ENCODE measurements at regions not wholly inside any gene's neighbourhood (a gene's known extent, or its start where the extent isn't known, plus 50 kb on each side); places are given as distances from the start of the nearest gene placed in this dataset.

- intact Hi-C loops (cut with DNase I) = no loop called here
- 69 to 80% methylated on average over 2 of the region's 2 CpGs for WGBS, 2 donors
- Histone ChIP-seq H3K4me3 (no peak overlapping the region), H3K9me3 (no peaks in the 10 kb centered on the region), H3K27ac (no peak overlapping the region), H3K4me1 (no peaks in the 10 kb centered on the region), H3K27me3 (no peaks in the 10 kb centered on the region), H3K36me3 (no peaks in the 10 kb centered on the region)
- no peak for TF ChIP-seq CTCF (IDR thresholded peaks at IDR 0.05)
- DNase-seq (no peak), FAIRE-seq (no peak), ATAC-seq (peak in 2 of 4 donors; percentile 32 to 47)
Observed at GRCh38 chr2:204201507-204201906, 264.9 kb downstream of the ICOS start.

- ATAC-seq (no peak), DNase-seq (no peak), FAIRE-seq (no peak)
- H3K27me3 ChIP-seq = no peaks in the 10 kb centered on the region
- H3K9me3 ChIP-seq = no peaks in the 10 kb centered on the region
- intact Hi-C loops (cut with DNase I) = no loop called here
- H3K36me3 ChIP-seq = no peaks in the 10 kb centered on the region
- WGBS, 2 donors = 70 to 81% methylated on average over 1 of the region's 1 CpG
- no peaks in the 10 kb centered on the region for H3K4me1 ChIP-seq
- no peak overlapping the region for H3K27ac ChIP-seq
- no peak for TF ChIP-seq CTCF (IDR thresholded peaks at IDR 0.05)
- no peak overlapping the region for H3K4me3 ChIP-seq
Observed at GRCh38 chr2:204202253-204202652, 265.7 kb downstream of the ICOS start.

GRCh38 chr2:204203704-204204103, 267.1 kb downstream of the ICOS start:
- intact Hi-C loops (cut with DNase I) = no loop called here
- DNase-seq (no peak), ATAC-seq (no peak), FAIRE-seq (no peak)
- no peak for TF ChIP-seq CTCF (IDR thresholded peaks at IDR 0.05)
- no peaks in the 10 kb centered on the region for H3K36me3 ChIP-seq
- H3K4me1 ChIP-seq = no peaks in the 10 kb centered on the region
- WGBS, 2 donors = 82 to 84% methylated on average over 4 of the region's 4 CpGs
- no peaks in the 10 kb centered on the region for H3K27me3 ChIP-seq
- H3K4me3 ChIP-seq = no peak overlapping the region
- H3K9me3 ChIP-seq = no peaks in the 10 kb centered on the region
- H3K27ac ChIP-seq = no peak overlapping the region

GRCh38 chr2:204205082-204205481, 268.5 kb downstream of the ICOS start:
- ATAC-seq (no peak), FAIRE-seq (no peak), DNase-seq (no peak)
- H3K9me3 ChIP-seq = no peaks in the 10 kb centered on the region
- no peaks in the 10 kb centered on the region for H3K27me3 ChIP-seq
- no peaks in the 10 kb centered on the region for H3K4me1 ChIP-seq
- no peak for TF ChIP-seq CTCF (IDR thresholded peaks at IDR 0.05)
- H3K36me3 ChIP-seq = no peaks in the 10 kb centered on the region
- no peak overlapping the region for H3K4me3 ChIP-seq
- intact Hi-C loops (cut with DNase I) = no loop called here
- H3K27ac ChIP-seq = no peak overlapping the region
- 80% methylated on average over 6 of the region's 6 CpGs for WGBS, 2 donors

- Histone ChIP-seq H3K4me3 (no peak overlapping the region), H3K9me3 (no peaks in the 10 kb centered on the region), H3K36me3 (no peaks in the 10 kb centered on the region), H3K27ac (no peak overlapping the region), H3K27me3 (no peaks in the 10 kb centered on the region), H3K4me1 (no peaks in the 10 kb centered on the region)
- intact Hi-C loops (cut with DNase I) = no loop called here
- TF ChIP-seq CTCF (IDR thresholded peaks at IDR 0.05) = no peak
- no peak for DNase-seq
- WGBS, 2 donors = 36 to 43% methylated on average over 7 of the region's 7 CpGs
- FAIRE-seq = no peak
- ATAC-seq = no peak
Observed at GRCh38 chr2:204205538-204205937, 269.0 kb downstream of the ICOS start.

Data from pancreas (tissue), 10 donors.